HFFc6 (cell line): ENCODE measurements at regions not wholly inside any gene's neighbourhood (a gene's known extent, or its start where the extent isn't known, plus 50 kb on each side); places are given as distances from the start of the nearest gene placed in this dataset.

Experiments
- DNase-seq: peaks from one replicate; pipeline ENCODE4 v3.0.0-alpha.2; 2018
- H3K27ac Mint-ChIP-seq: 2 replicates; pipeline ENCODE4 v1.8.0; 2020; ENCODE audit warnings: mild to moderate bottlenecking, mixed read lengths
- H3K27me3 Mint-ChIP-seq: 2 replicates; pipeline ENCODE4 v1.8.0; 2021; ENCODE audit warnings: mild to moderate bottlenecking, moderate library complexity, mixed read lengths; ENCODE audit not compliant: insufficient read depth
- H3K36me3 Mint-ChIP-seq: 2 replicates; pipeline ENCODE4 v1.8.0; 2021; ENCODE audit warnings: low read depth, mixed read lengths
- H3K4me1 Mint-ChIP-seq: 2 replicates; pipeline ENCODE4 v1.8.0; 2020; ENCODE audit warnings: low read depth, mixed read lengths
- H3K4me3 Mint-ChIP-seq: 2 replicates; pipeline ENCODE4 v1.8.0; 2020; ENCODE audit warnings: mild to moderate bottlenecking, moderate library complexity, mixed read lengths
- H3K9me3 Mint-ChIP-seq: 2 replicates; pipeline ENCODE4 v1.8.0; 2020; ENCODE audit warnings: mild to moderate bottlenecking, mixed read lengths
- CTCF ChIP-seq: fragments of 200-600 bp; sonication (generic); IDR thresholded peaks from 2 replicates; pipeline ENCODE4 v1.5.0; 2021; ENCODE audit warnings: antibody characterized with exemption, mild to moderate bottlenecking

- TF ChIP-seq CTCF, result no peak
- H3K36me3 Mint-ChIP-seq, result no peaks in the 10 kb centered on the region
- no peaks in the 10 kb centered on the region for H3K4me1 Mint-ChIP-seq
- DNase-seq, result no peak
- H3K9me3 Mint-ChIP-seq, result peaks cover 47% of the 10 kb centered on the region
- no peak overlapping the region for H3K4me3 Mint-ChIP-seq
- H3K27me3 Mint-ChIP-seq, result no peaks in the 10 kb centered on the region; the same call in 1 of the 2 replicates
- H3K27ac Mint-ChIP-seq, result no peak overlapping the region
Measured at GRCh38 chr11:116333001-116333535, 439.7 kb downstream of the BUD13 start.

- no peak for TF ChIP-seq CTCF
- DNase-seq, result no peak
- peaks cover 51% of the 10 kb centered on the region for H3K9me3 Mint-ChIP-seq
- H3K27ac Mint-ChIP-seq, result no peak overlapping the region
- H3K27me3 Mint-ChIP-seq, result no peaks in the 10 kb centered on the region; the same call in 1 of the 2 replicates
- no peaks in the 10 kb centered on the region for H3K36me3 Mint-ChIP-seq
- H3K4me1 Mint-ChIP-seq, result no peaks in the 10 kb centered on the region
- no peak overlapping the region for H3K4me3 Mint-ChIP-seq
Measured at GRCh38 chr11:116332391-116332790, 440.4 kb downstream of the BUD13 start.

- H3K9me3 Mint-ChIP-seq, result peaks cover 50% of the 10 kb centered on the region
- no peaks in the 10 kb centered on the region for H3K27me3 Mint-ChIP-seq
- H3K4me3 Mint-ChIP-seq, result no peak overlapping the region
- no peak for TF ChIP-seq CTCF
- no peaks in the 10 kb centered on the region for H3K4me1 Mint-ChIP-seq
- H3K36me3 Mint-ChIP-seq, result no peaks in the 10 kb centered on the region
- no peak overlapping the region for H3K27ac Mint-ChIP-seq
- no peak for DNase-seq
Measured at GRCh38 chr11:116331381-116331780, 441.4 kb downstream of the BUD13 start.

- H3K9me3 Mint-ChIP-seq, result peaks cover 50% of the 10 kb centered on the region
Measured at GRCh38 chr11:116330439-116331185, 442.2 kb downstream of the BUD13 start.

GRCh38 chr11:116329354-116330090 lies 443.3 kb downstream of the BUD13 start:
- Mint-ChIP-seq H3K4me3 (no peak overlapping the region), H3K9me3 (peaks cover 50% of the 10 kb centered on the region), H3K4me1 (no peaks in the 10 kb centered on the region), H3K27ac (no peak overlapping the region), H3K36me3 (no peaks in the 10 kb centered on the region), H3K27me3 (no peaks in the 10 kb centered on the region)
- no peak for TF ChIP-seq CTCF
- DNase-seq, result no peak

More at GRCh38 chr11:116330439-116331185, 442.2 kb downstream of the BUD13 start:
- TF ChIP-seq CTCF, result no peak
- no peaks in the 10 kb centered on the region for H3K4me1 Mint-ChIP-seq
- H3K4me3 Mint-ChIP-seq, result no peak overlapping the region
- no peaks in the 10 kb centered on the region for H3K27me3 Mint-ChIP-seq
- no peak for DNase-seq
- no peaks in the 10 kb centered on the region for H3K36me3 Mint-ChIP-seq
- no peak overlapping the region for H3K27ac Mint-ChIP-seq
